Transverse colon (tissue), 4 donors: ENCODE measurements at regions not wholly inside any gene's neighbourhood (a gene's known extent, or its start where the extent isn't known, plus 50 kb on each side); places are given as distances from the start of the nearest gene placed in this dataset.

Experiments used
- DNase-seq: peaks from one replicate; pipeline ENCODE4 v3.0.0-alpha.2; 2019
- H3K27ac ChIP-seq, 4 donors: fragments of 200-600 bp; sonication (generic); 2 replicates each; pipeline ENCODE4 v1.5.1; 2016 to 2018; ENCODE audit warnings: inconsistent platforms in 4 of 4
- H3K27me3 ChIP-seq: fragments of 200-600 bp; sonication (generic); 2 replicates; pipeline ENCODE4 v1.5.1; 2017; ENCODE audit warnings: inconsistent platforms
- H3K36me3 ChIP-seq, 4 donors: fragments of 200-600 bp; sonication (generic); 2 replicates each; pipeline ENCODE4 v1.5.1; 2017 to 2019; ENCODE audit warnings: inconsistent platforms in 4 of 4
- H3K4me1 ChIP-seq, 4 donors: fragments of 200-600 bp; sonication (generic); 2 replicates each; pipeline ENCODE4 v1.5.1; 2017 to 2020; ENCODE audit warnings: inconsistent platforms in 4 of 4
- H3K4me3 ChIP-seq, 4 donors: fragments of 200-600 bp; sonication (generic); 1 replicate in 1 of 4; 2 replicates in 3 of 4; pipeline versions ENCODE4 v1.5.1 to v1.6.1; 2017 to 2019; ENCODE audit warnings: inconsistent platforms in 4 of 4
- H3K9me3 ChIP-seq, 2 donors: fragments of 200-600 bp; sonication (generic); 2 replicates each; pipeline ENCODE4 v1.5.1; 2017 to 2019; ENCODE audit warnings: inconsistent platforms in 2 of 2
- CTCF ChIP-seq, 5 experiments: fragments of 200-600 bp in 3 of 5; fragments of 450-650 bp in 2 of 5; sonication (generic) in 3 of 5; IDR thresholded peaks; 1 replicate in 2 of 5; 2 replicates in 3 of 5; pipeline ENCODE4 v1.5.1; 2016 to 2017; ENCODE audit warnings: antibody characterized with exemption in 5 of 5, inconsistent platforms in 3 of 5, mild to moderate bottlenecking in 2 of 5, moderate library complexity in 1 of 5
- EP300 ChIP-seq: sonication (generic); formaldehyde crosslinking; IDR thresholded peaks from one replicate; pipeline ENCODE4 v1.6.1; 2017; ENCODE audit warnings: antibody characterized with exemption, low read depth
- POLR2A ChIP-seq: fragments of 450-650 bp; IDR thresholded peaks from one replicate; pipeline ENCODE4 v1.6.1; 2016; ENCODE audit warnings: antibody characterized with exemption, mild to moderate bottlenecking, moderate library complexity
- POLR2AphosphoS5 ChIP-seq, 3 donors: sonication (generic); formaldehyde crosslinking; IDR thresholded peaks; one replicate each; pipeline ENCODE4 v1.6.1; 2016; ENCODE audit warnings: antibody characterized with exemption in 3 of 3
- WGBS, 2 donors: methylation state at CpG; one replicate each; pipeline ENCODE4 v1.1.5; 2018; ENCODE audit warnings: low coverage in 1 of 2; 5-methylcytosine and 5-hydroxymethylcytosine counted together
- in situ Hi-C, 4 donors: fragments of 200-750 bp; cut with MboI; loops; one replicate each; pipeline versions ENCODE4 v1.15.0 to v1.15.1; 2017; ENCODE audit warnings: low sequenced_read_pairs in 3 of 4, low pct_ligation_motif_present in 1 of 4, low pct_unique_long_range_greater_than_20kb in 1 of 4
- intact Hi-C: fragments of 100-400 bp; cut with DNase I; formaldehyde crosslinking; loops from one replicate; pipeline ENCODE4 v1.15.1; 2023; ENCODE audit warnings: low total_unique reads

DNA sequence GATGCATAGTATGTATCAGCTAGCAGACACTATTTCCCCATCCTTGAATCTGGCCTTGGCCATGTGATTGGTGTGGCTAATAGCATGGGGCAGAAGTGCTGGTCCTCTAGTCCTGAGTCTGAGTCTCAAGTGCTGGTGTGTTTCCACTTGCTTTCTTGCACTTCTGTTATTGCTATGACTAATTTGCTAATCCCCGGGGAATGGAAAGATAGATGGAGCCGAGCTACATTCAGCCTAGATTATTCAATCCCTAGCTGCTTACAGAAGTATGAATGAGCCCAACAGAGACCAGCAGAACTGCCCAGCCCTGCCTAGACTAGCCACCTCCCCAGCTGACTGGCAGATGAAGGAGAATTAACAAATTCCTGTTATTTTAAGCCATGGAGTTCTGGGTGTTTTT lies 53.2 kb upstream of the SYPL1 start:
- Histone ChIP-seq H3K27ac (no peak overlapping the region), H3K36me3 (no peaks in the 10 kb centered on the region), H3K27me3 (peaks cover 4% of the 10 kb centered on the region), H3K4me3 (no peak overlapping the region), H3K9me3 (peaks cover 0 to 9% of the 10 kb centered on the region in 2 donors), H3K4me1 (peaks cover 0 to 15% (median 4%) of the 10 kb centered on the region in 4 donors)
- WGBS, 2 donors = 50 to 67% methylated on average over 2 of the region's 2 CpGs
- DNase-seq = no peak
- TF ChIP-seq POLR2A = no peak
- no peak for TF ChIP-seq POLR2AphosphoS5 (IDR thresholded peaks at IDR 0.05)
- no peak for TF ChIP-seq CTCF (IDR thresholded peaks at IDR 0.05)
- no peak for TF ChIP-seq EP300
- intact Hi-C loops (no loop called here), in situ Hi-C loops (loop anchor here in 2 of 4 donors (25.0 kb wide), 2 partner anchors 403 to 503 kb away; no protein-coding TSS in a partner anchor)

DNA sequence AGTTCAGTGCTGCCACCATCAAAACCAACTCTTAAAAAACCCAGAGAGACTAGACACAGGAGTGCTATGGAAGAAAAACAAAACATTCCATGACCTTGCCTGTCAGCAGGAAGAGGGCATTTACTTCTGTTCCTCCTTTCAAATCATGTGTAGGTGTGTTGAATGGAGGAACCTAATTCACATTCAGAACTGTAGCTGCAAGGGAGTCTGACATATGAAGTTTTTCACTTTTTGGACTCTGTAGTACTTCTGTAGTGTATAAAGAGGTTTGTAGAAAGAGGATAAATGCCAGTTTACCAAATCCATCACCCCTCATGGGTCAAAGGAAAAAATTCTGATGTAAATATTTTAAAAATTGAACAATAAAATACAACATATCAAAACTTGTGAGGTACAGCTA lies 51.1 kb upstream of the SYPL1 start:
- TF ChIP-seq EP300 = no peak
- Histone ChIP-seq H3K27ac (no peak overlapping the region), H3K36me3 (no peaks in the 10 kb centered on the region), H3K4me3 (no peak overlapping the region), H3K9me3 (peaks cover 0 to 9% of the 10 kb centered on the region in 2 donors), H3K27me3 (peaks cover 4% of the 10 kb centered on the region), H3K4me1 (peaks cover 0 to 15% (median 4%) of the 10 kb centered on the region in 4 donors)
- DNase-seq = no peak
- in situ Hi-C loops (loop anchor here in 2 of 4 donors (25.0 kb wide), 2 partner anchors 401 to 501 kb away; no protein-coding TSS in a partner anchor), intact Hi-C loops (no loop called here)
